ENCODE measurements at regions not wholly inside any gene's neighbourhood (a gene's known extent, or its start where the extent isn't known, plus 50 kb on each side); places are given as distances from the start of the nearest gene placed in this dataset.
"Not testable (repeated sequence)": the region's sequence is repeated elsewhere in the genome, so short reads cannot be mapped to it uniquely, and the experiment has no call there.

DNA sequence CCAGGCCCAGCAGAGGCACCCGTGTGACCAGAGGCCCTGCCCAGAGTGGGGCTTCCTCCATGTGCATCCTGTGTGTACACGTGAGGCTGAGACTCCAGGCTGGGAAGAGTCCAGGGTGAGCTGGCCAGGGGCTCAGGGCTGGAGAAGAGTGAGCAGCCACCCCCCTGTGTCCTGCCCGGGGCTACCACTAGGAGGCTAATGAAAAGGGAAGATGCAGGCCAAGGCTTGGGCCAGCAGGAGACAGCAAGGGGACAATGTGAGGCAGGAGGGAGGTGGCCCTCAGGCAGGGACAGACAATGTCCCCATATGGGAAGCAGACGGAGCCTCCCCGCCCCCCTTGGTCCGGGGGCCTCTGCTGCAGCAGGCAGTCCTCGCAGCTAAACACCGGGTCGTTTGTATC is 102.0 kb downstream of the HIF1AN start:
- no peak for DNase-seq (ENCODE audit: low spot score)
- intact Hi-C loops (cut with DNase I), result no loop called here

DNA sequence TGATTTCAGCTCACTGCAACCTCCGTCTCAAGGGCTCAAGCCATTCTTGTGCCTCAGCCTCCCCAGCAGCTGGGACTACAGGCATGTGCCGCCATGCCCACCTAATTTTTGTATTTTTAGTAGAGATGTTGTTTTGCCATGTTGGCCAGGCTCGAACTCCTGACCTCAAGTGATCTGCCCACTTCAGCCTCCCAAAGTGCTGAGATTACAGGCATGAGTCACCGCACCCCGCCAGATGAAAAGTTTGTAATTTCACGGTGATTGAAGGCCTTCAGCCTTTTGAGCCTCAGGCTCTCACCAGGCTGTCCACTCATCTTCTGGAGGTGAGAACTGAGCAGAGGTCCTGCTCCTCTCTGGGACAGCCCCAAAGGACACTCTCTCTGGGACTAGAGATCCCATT is 103.2 kb downstream of the HIF1AN start:
- DNase-seq (ENCODE audit: low spot score); intact Hi-C loops (cut with DNase I): not testable (repeated sequence)

DNA sequence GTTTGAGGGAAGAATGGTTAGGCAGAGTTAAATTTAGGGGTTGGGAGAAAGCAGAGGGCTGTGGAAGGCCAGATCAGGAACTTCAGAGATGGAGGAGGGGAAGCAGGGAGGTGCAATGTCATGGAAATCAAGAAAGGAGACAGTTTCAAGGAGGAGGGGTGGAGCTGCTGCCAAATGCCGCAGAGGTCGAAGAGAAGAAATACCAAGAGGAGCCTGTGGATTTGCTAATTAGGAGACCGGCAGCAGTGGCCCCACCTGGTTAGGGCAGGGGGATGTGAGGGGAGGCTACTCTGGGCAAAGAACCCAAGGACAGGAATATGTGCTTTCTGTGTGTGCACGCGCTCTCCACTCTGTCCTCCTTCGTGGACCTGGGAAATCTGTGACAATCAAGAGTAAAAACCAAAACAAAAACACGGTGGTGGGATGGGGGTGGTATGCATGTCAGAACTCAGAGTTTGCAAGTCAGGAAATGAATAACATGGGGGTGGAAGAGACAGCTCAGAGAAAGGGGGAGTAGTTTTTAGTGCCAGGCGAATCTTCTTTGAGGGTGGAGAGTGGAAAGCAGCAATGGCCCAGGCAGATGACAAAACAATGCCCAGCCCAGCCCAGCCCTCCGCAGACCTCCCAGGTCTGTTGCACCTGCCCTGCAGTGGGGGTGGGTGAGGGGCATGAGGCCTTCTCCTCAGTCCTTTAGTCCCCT is 102.9 kb upstream of the PAX2 start:
- intact Hi-C loops (cut with DNase I), result no loop called here
- DNase-seq (ENCODE audit: low spot score), result no peak

DNA sequence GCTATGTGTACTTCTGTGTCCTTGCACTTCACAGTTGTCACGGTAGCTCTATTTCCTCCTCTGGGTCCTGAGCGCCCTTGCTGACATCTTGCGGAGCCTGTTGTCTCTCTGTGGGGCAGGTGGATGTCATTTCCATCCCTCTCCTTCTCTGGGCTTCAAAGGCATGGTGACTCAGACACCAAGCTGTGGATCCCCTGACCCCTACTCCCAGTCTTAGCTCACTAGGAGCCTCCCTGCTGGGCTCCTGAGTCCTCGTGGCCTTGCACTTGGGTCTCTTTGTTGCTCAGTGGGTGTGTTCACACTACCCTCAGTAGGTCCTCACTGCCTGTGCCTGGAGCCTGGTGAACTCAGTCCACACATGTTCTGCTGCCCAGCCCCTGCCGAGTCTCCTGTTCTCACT is 100.3 kb upstream of the PAX2 start:
- no peak for DNase-seq (ENCODE audit: low spot score)
- intact Hi-C loops (cut with DNase I), result no loop called here

DNA sequence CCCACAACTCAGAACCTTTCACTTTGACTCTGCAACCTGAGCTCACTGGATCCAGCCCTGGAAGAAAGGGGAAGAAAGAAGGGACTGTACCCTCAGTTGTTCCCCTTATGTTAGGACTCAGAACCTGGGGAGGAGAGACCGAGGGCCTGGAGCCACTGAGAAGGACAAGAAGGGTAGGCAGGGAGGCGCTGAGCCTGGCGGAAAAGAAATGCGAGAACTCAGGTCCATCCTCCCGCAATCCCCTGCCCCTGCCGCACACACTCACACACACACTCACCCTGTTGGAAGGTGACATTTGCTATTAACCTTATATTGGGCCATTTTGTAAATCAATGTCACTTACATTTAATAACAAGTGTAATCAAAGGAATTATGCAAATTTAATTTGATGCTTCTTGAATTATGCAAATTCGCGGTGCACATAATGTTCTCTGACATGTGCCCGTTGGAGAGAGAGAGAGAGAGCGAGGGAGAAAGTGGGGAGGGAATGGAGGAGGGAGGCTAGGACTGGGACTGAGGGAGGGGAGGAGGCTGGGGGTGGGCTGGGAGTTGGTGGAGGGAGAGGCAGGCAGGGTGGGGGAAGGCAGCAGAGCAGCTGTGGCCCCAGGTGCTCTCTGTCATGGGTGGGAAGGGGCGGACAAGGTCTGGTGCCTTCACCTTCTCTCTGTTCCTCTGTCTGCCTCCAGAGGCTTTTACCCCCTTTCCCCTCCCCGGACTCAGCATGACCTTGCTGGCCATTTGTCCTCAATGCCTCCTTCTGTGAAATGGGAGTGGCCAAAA is 99.6 kb upstream of the PAX2 start:
- no peak for DNase-seq (ENCODE audit: low spot score)
- intact Hi-C loops (cut with DNase I), result no loop called here

DNA sequence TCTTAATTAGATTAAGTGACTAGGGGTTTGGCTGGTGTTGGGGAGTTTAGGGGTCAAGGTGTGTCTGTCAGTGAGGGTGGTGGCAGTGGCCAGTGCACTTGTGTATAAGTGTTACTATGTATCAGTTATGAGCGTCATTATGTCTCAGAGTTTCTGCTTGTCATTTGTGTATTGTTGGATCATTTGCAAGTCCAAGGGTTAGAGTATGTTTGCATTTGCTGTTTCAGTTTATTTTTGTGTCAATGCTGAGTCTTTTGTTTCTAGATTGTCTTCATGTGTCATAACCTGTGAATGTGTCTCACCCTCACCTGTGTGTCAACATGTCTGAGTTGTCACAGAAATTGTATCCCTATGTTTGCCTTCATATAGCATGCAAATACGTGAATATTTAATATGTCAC is 97.5 kb upstream of the PAX2 start:
- no peak for DNase-seq (ENCODE audit: low spot score)

DNA sequence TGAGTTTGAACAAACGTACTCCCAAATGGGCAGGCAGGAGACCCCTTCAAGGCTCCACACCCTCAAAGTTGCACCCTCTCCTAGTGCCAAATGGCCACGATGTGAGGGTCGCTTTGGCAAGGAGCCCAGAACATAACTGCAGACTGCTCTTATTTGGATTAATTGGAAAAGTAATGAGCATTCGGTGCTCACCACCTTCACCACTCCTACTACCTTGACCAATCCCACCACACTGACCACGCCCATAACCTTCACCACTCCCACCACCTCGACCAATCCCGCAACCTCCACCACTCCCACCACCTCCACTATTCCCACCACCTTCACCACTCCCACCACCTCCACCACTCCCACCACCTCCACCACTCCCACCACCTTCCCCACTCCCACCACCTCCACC is 94.7 kb upstream of the PAX2 start:
- intact Hi-C loops (cut with DNase I), result no loop called here
- no peak for DNase-seq (ENCODE audit: low spot score)

More for the DNA sequence above, 97.5 kb upstream of the PAX2 start:
- intact Hi-C loops (cut with DNase I), result no loop called here

DNA sequence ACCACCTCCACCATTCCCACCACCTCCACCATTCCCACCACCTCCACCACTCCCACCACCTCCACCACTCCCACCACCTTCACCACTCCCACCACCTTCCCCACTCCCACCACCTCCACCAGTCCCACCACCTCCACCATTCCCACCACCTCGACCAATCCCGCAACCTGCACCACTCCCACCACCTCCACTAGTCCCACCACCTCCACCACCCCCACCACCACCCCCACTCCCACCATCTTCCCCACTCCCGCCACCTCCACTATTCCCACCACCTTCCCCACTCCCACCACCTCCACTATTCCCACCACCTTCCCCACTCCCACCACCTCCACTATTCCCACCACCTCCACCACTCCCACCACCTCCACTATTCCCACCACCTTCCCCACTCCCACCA is 94.3 kb upstream of the PAX2 start:
- intact Hi-C loops (cut with DNase I), result not testable (repeated sequence)

DNA sequence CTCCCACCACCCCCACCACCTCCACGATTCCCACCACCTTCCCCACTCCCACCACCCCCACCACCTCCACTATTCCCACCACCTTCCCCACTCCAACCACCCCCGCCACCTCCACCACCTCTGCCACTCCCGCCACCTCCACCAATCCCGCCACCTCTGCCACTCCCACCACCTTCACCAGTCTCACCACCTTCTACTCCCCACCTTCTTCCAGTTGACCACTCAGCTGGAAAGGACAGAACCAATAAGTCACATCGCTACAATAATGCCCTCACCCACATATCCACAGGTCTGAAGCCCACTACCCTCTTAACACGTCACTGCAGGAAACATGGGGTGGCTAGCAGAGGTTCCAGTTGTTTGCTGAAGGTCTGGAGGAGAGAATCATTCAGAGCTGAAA is 93.5 kb upstream of the PAX2 start:
- no peak for DNase-seq (ENCODE audit: low spot score)
- intact Hi-C loops (cut with DNase I), result no loop called here

More for the DNA sequence above, 94.3 kb upstream of the PAX2 start:
- DNase-seq (ENCODE audit: low spot score), result not testable (repeated sequence)

DNA sequence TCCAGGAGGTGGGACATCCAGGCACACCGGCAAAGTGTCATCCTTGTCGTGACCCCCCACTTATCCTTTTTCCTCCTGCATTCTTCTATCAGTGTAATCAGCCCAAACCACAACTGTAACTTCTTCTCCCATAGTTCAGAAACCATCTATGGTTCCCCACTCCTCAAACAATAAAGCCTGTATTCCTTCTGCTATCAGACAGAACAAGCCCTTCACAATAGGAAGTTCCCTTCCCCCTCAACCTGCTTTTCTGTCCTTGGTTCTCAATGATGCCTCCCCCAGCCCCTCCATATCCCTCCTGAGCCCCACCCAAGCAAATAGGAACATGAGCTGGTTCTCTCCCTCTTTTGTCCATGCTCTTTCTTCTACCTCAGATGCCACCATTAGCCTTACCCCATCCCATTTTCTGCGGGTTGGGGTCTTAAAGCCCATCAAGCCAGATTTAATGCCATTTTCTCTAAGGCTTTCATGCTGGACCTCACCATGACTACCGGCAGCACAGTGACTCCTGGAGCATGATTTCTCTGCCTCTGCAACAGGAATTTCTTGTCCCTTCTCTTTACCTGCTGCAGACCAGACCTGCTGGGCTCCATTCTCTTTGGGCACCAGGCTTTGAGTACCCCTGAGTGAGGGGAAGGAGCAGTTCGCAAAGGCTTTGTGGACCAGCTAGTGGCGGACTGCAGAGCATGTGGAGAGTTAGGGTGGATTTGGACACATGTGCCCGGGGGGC is 92.8 kb upstream of the PAX2 start:
- DNase-seq (ENCODE audit: low spot score), result no peak
- intact Hi-C loops (cut with DNase I), result no loop called here

DNA sequence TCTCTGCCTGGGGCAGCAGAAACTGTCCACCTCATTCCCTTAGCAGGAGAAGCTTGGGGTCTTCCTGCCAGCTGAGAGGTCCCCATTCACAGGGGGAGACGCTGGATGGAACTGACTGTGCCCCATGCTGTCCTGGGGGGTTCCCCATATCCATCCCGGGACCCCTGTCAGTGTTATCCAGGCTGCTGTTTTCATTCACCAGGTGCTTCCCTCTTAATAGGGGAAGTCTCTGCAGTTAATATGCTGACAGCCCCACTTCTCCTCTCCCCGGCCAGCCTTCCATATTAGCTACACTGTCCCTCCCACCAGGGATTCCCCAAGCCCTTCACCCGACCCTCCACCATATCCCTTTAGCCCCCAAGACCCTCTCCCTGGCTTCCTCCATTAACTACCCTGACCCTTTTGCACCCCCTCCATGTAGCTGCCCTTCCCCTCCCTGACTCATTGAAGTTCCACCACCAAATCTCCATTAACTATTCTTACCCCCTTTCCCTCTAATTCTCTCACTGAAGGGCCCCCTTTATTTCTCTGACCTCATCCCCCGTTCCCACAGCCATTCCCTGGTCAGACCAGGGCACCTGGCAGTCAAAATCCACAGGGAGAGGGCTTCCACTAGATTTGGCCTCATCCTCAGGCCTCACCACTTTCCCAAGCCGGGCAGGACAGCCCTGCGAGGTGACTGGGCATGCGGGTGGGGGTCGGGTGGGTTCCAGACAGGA is 92.0 kb upstream of the PAX2 start:
- intact Hi-C loops (cut with DNase I), result no loop called here
- no peak for DNase-seq (ENCODE audit: low spot score)

DNA sequence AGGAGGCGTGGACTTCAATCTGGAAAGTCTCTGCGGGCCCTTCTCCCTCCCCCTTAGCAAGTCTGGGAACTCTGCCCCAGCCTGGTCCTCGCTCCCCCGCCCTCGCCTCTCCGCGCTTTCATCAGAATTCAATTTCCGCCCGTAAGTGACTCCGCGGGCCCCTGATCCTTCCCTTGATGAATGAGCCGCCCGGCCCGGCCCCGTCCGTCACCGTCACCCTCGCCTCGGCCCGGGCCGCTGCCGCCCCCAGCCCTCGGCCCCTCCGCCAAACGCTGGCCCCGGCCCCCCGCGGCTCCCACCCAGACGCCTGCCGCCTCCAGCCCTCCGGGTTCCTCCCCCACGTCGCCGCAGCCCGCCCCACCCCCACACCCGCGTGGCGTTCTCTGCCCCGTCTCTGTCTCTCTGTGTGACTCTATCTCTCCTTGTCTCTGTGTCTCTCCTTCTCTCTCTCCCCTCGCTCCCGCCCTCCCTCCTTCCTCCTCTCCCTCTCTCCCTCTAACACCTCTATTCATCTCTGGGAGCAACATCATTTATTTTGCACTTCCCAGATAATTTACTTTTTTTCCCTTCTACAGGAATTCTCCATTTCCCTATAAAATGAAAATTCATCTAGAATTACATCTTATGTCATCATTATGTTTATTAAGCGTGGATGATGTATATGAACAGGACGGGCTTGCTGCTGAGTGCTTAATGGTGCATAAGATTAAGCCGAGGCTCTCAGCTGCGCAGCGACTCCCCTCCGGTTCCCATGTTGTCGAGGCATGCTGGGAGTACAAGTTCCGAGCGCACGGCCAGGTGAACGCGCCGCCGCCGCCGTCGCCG is 91.2 kb upstream of the PAX2 start:
- DNase-seq (ENCODE audit: low spot score), result no peak

DNA sequence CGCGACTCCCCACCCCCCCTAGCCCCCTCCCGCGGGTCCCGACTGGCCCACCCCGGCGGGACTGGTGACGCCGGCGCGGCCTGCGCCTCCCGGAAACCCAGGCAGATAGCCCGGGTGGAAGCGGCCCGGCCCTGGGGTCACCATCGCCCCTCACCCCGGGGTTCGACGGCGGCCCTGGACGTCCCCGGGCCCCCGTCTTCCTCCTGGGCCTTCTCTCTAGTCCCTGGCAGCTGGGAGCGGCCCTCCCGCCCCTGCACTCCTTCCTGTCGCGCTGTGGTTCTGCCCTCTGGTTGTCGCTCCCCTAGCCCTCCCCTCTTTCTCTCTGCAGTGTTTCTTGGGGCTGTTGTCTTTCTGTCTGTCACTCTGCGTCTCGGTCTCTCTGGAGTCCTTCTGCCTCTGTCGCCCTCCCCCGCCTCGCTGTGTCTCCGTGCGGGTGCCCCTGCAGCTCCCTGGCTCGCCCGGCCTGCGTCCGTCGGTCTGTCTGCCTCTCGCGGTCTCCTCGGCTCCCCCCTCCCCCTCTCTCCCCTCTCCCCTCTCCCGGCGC is 90.5 kb upstream of the PAX2 start:
- intact Hi-C loops (cut with DNase I), result no loop called here
- DNase-seq (ENCODE audit: low spot score), result no peak

More for the DNA sequence above, 91.2 kb upstream of the PAX2 start:
- intact Hi-C loops (cut with DNase I), result no loop called here

DNA sequence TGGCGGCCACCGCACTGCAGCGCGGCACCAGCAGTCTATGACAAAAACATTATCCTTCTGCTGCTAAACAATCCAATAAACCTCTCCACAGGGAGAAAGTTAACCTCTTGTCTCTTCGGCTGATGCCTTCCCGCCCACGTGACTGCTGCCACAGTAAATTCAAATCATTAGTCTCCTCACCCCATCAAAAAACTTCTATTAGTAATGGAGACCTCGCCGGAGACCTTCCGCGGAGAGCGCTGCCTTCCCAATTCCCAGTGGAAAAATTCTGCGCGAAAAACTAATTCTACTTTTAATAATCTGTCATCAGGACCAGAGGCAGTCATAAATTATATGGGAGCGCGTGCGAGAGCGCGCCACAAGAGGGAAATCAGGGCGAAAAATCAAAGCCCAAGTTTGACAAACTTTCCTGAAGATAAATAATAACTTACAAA is 90.0 kb upstream of the PAX2 start:
- no peak for DNase-seq (ENCODE audit: low spot score)
- intact Hi-C loops (cut with DNase I), result no loop called here

DNA sequence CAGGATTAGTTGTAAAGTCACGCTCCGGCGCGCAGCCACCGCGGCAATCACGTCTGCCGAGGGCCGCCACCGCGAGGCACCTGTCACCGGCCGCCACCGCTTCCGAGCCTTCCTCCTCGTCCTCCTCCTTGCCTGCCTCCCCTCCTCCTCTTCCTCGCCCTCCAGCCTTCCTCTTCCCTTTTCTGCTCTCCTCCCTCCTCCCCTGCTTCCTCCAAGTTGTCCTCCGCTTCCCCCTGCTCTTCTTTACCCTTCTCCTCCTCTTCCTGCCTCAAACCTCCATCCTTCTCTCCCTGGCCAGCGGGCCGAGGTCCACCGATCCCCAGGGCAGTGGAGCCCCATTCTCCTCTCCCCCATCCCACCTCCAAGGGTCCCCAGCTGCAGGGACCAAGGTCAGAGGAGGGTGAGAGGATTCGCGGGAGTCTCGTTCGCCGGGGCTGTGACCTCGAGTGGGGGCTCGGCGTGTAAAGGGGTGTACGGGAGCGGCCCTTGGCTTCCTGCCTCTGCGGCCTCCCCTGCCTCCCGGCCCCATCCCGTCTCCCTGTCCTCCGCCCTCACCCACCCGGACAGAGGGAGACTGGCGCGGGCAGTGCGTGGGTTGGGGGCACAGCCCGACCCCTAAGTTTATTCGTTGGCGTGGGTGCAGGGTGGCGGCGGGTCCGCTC is 89.5 kb upstream of the PAX2 start:
- DNase-seq (ENCODE audit: low spot score), result no peak
- intact Hi-C loops (cut with DNase I), result no loop called here

DNA sequence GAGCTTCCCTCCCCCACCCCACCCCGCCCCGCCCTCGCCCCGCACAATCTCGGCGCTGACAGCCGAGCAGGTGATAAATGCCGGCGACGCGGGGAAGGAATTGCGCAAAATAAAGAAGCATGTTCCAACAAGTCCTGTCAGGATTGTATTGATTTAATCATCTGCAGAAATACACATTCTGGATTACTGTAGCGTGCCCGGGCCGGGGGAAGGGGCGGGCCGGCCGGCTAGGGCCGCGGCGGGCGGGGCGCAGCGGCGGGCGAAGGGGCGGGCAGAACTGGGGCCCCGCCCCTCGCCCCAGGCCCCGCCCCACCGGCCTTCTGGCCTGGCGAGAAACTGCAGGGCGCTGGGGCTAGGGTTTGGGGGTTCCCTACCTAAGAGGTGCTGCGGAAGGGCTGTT is 88.9 kb upstream of the PAX2 start:
- intact Hi-C loops (cut with DNase I), result no loop called here

DNA sequence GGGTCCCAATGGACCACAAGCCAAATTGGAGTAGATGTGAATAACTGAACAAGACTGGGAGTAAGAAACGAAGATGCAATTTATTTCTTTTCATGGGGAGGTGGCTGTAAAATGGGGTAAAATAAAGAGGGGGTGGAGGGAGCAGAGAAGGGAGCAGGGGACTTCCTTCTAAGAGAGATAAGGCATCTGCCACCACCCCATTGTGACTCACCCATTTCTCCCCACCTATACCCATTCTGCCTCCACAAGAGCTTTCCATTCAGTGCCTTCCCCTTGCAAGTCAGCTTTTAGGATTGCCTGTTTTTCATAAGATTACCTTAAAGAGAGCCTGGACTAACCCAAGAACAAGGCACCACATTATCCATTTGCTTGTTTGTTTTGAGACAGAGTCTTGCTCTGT is 87.1 kb upstream of the PAX2 start:
- intact Hi-C loops (cut with DNase I), result no loop called here
- DNase-seq (ENCODE audit: low spot score), result no peak

More for the DNA sequence above, 88.9 kb upstream of the PAX2 start:
- no peak for DNase-seq (ENCODE audit: low spot score)

DNA sequence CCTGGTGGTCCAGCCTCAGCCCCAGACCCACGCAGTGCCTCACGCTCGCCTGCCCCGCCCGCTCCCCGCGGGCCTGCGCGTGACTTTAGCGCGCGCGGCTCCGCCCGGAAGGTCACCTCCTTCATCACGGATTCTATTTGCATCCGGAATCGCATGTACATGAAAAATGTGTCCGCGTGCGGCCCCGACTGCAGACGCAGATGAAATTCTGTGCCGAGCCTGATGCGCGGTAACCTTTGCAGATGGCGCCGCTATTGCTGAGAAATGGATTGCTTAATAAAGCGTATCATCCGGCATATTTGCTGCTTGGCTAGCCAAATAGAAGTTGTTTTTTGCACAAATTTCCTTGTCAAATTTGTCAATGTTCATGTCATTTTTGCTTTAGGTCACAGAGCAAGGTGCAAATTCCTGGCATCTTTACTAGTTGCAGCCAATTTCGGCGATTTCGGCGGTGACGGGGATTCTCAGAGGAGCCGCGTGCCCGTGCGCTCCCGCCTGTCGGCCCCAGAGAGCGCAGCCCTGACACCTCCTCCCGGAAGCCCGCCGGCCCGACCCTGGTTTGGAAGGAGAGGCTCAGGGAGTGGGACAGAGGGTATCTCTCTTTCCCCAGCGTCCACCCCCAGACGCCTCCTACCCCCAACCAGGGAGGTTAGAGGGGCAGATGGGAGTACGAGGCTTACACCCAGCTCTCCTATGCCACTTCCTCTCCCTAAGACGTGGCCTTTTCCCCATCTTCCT is 85.9 kb upstream of the PAX2 start:
- no peak for DNase-seq (ENCODE audit: low spot score)
- intact Hi-C loops (cut with DNase I), result no loop called here
